ENCODE measurements at regions not wholly inside any gene's neighbourhood (a gene's known extent, or its start where the extent isn't known, plus 50 kb on each side); places are given as distances from the start of the nearest gene placed in this dataset.

GRCh38 chr6:145306489-145306888 lies 428.8 kb downstream of the EPM2A start:
- TF ChIP-seq EZH2 (IDR thresholded peaks at IDR 0.05; ENCODE audit: borderline replicate concordance, insufficient read depth, low read depth, low read length, poor library complexity, severe bottlenecking) (no peak), CTCF (IDR thresholded peaks at IDR 0.05) (no peak)
- no peaks in the 10 kb centered on the region for H3K4me1 ChIP-seq (ENCODE audit: control insufficient read depth in 2 of 2, insufficient read depth in 2 of 2, low read length in 2 of 2)
- H3K79me2 ChIP-seq (ENCODE audit: control insufficient read depth, insufficient read depth, low read length) = no peaks in the 10 kb centered on the region
- no peaks in the 10 kb centered on the region for H4K20me1 ChIP-seq (ENCODE audit: control insufficient read depth, insufficient read depth, low read length, poor library complexity, severe bottlenecking)
- H3K9me3 Mint-ChIP-seq (ENCODE audit: insufficient read depth) = no peaks in the 10 kb centered on the region
- H3K27ac ChIP-seq (ENCODE audit: low read length in 2 of 2) = no peak overlapping the region
- ChIA-PET POLR2A (no interaction called here), CTCF (no interaction called here)
- 98% methylated on average over 4 of the region's 5 CpGs for WGBS (ENCODE audit: insufficient coverage)
- H3K4me3 Mint-ChIP-seq = no peak overlapping the region
- H3K27me3 Mint-ChIP-seq = peaks cover 7% of the 10 kb centered on the region
- H3K27ac Mint-ChIP-seq = no peak overlapping the region
- no peaks in the 10 kb centered on the region for H3K4me1 Mint-ChIP-seq
- no peak overlapping the region for H3K4me3 ChIP-seq (ENCODE audit: control extremely low read depth in 1 of 5, extremely low read depth in 1 of 5, insufficient read depth in 1 of 5, low read depth in 2 of 5, low read length in 4 of 5)
- no peak overlapping the region for H3K9ac ChIP-seq (ENCODE audit: low read length)
- H3K36me3 ChIP-seq (replicated peaks in 1 of 2; ENCODE audit: control extremely low read depth in 1 of 2, control insufficient read depth in 1 of 2, extremely low read depth in 1 of 2, insufficient read depth in 2 of 2, low read length in 1 of 2) = no peaks in the 10 kb centered on the region
- no peaks in the 10 kb centered on the region for H3K27me3 ChIP-seq (replicated peaks in 1 of 4; ENCODE audit: control extremely low read depth in 1 of 4, control insufficient read depth in 3 of 4, insufficient read depth in 4 of 4, low read length in 3 of 4)
- ATAC-seq (ENCODE audit: low read depth) (no peak), DNase-seq (no peak)
- no peaks in the 10 kb centered on the region for H3K9me3 ChIP-seq (ENCODE audit: control extremely low read depth in 1 of 3, control insufficient read depth in 2 of 3, insufficient read depth in 1 of 3, low read length in 2 of 3)
- no peak overlapping the region for H3K4me2 ChIP-seq (replicated peaks; ENCODE audit: low read depth, low read length, poor library complexity, severe bottlenecking)
- intact Hi-C loops (cut with micrococcal nuclease) = no loop called here
- no peak overlapping the region for H2AFZ ChIP-seq (ENCODE audit: insufficient read depth, low read depth, low read length, poor library complexity, severe bottlenecking)

- no peaks in the 10 kb centered on the region for H3K9me3 Mint-ChIP-seq (ENCODE audit: insufficient read depth)
- Histone ChIP-seq H3K27me3 (replicated peaks in 1 of 4; ENCODE audit: control extremely low read depth in 1 of 4, control insufficient read depth in 3 of 4, insufficient read depth in 4 of 4, low read length in 3 of 4) (no peaks in the 10 kb centered on the region), H3K27ac (ENCODE audit: low read length in 2 of 2) (no peak overlapping the region), H3K9me3 (ENCODE audit: control extremely low read depth in 1 of 3, control insufficient read depth in 2 of 3, insufficient read depth in 1 of 3, low read length in 2 of 3) (no peaks in the 10 kb centered on the region), H3K4me1 (ENCODE audit: control insufficient read depth in 2 of 2, insufficient read depth in 2 of 2, low read length in 2 of 2) (no peaks in the 10 kb centered on the region), H3K4me3 (ENCODE audit: control extremely low read depth in 1 of 5, extremely low read depth in 1 of 5, insufficient read depth in 1 of 5, low read depth in 2 of 5, low read length in 4 of 5) (no peak overlapping the region), H3K9ac (ENCODE audit: low read length) (no peak overlapping the region), H3K4me2 (replicated peaks; ENCODE audit: low read depth, low read length, poor library complexity, severe bottlenecking) (no peak overlapping the region), H4K20me1 (ENCODE audit: control insufficient read depth, insufficient read depth, low read length, poor library complexity, severe bottlenecking) (no peaks in the 10 kb centered on the region), H3K36me3 (replicated peaks in 1 of 2; ENCODE audit: control extremely low read depth in 1 of 2, control insufficient read depth in 1 of 2, extremely low read depth in 1 of 2, insufficient read depth in 2 of 2, low read length in 1 of 2) (no peaks in the 10 kb centered on the region), H2AFZ (ENCODE audit: insufficient read depth, low read depth, low read length, poor library complexity, severe bottlenecking) (no peak overlapping the region), H3K79me2 (ENCODE audit: control insufficient read depth, insufficient read depth, low read length) (no peaks in the 10 kb centered on the region)
- H3K4me1 Mint-ChIP-seq = no peaks in the 10 kb centered on the region
- DNase-seq = no peak
- intact Hi-C loops (cut with micrococcal nuclease) = no loop called here
- 80% methylated on average over 1 of the region's 3 CpGs for WGBS (ENCODE audit: insufficient coverage)
- no peak for TF ChIP-seq EZH2 (IDR thresholded peaks at IDR 0.05; ENCODE audit: borderline replicate concordance, insufficient read depth, low read depth, low read length, poor library complexity, severe bottlenecking)
- no peak for TF ChIP-seq CTCF (IDR thresholded peaks at IDR 0.05)
- no peak overlapping the region for H3K4me3 Mint-ChIP-seq
- CTCF ChIA-PET = no interaction called here
- no peak overlapping the region for H3K27ac Mint-ChIP-seq
- H3K27me3 Mint-ChIP-seq = peaks cover 7% of the 10 kb centered on the region
- POLR2A ChIA-PET = no interaction called here
- ATAC-seq (ENCODE audit: low read depth) = no peak
These were observed 425.3 kb downstream of the EPM2A start for GRCh38 chr6:145309842-145310535.
